ENCODE measurements at regions not wholly inside any gene's neighbourhood (a gene's known extent, or its start where the extent isn't known, plus 50 kb on each side); places are given as distances from the start of the nearest gene placed in this dataset.

DNA sequence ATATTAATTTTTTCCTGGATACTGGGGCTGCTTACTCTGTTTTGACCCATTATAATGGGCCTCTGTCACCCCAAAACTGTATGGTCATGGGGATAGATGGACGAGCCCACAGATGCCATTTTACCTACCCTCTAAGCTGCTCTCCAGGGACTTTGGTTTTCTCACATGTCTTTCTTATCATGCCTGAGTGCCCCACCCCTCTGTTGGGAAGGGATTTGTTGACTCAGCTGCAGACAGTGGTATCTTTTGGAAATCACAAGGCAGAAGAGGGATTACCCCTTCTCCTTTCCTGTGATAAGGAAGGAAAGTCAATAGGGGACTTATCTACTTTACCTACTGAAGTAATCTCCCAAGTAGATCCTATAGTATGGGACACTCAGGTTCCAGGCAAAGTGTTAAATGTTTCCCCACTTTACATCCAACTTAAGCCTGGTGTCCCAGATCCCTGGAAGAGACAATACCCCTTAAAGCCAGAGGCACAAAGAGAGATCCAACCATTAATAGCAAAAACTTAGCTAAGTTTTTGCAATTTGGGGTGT lies 182.7 kb downstream of the RNF152 start:
- no peaks in the 10 kb centered on the region for H3K27me3 ChIP-seq (ENCODE audit: control insufficient read depth, insufficient read depth, low read length)
- no peak for DNase-seq
- H3K4me3 ChIP-seq (ENCODE audit: insufficient read depth, low read depth, low read length): no peak overlapping the region

DNA sequence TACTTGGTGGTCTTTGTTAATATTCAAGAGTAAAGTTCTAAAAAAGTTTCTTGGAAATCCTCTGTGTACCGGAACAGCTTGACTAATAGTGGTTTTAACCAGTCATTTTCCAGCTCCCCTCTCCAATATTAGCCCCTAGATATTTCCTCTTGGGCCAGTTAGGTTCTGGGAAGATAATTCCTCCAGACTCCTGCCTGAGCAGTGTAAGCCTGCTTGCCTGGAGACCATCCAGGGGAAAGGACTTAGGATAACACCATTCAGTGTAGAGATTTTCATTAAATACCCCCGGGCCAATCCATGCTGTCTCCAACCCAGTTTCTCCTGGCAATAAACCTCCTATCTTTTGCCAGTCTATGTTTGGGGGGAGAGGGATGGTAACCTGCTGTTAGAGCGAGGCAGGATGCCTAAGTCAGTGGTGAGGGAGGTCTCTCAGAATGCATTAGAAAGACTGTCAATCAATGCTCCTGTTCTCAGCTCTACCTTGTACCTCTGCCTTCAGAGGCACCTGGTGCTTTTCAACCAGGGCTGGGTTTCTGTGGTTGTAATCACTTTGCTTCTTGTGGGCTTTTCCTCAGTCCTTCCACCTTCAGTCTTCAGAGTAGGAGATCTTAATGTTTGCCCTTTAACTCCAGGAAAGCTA lies 186.4 kb downstream of the RNF152 start:
- H3K36me3 ChIP-seq (replicated peaks; ENCODE audit: control insufficient read depth, insufficient read depth, low read length): no peaks in the 10 kb centered on the region
- no peaks in the 10 kb centered on the region for H3K27me3 ChIP-seq (ENCODE audit: control insufficient read depth, insufficient read depth, low read length)
- H3K4me3 ChIP-seq (ENCODE audit: insufficient read depth, low read depth, low read length): no peak overlapping the region
- DNase-seq: peak; percentile 13

More for the DNA sequence above, 182.7 kb downstream of the RNF152 start:
- H3K36me3 ChIP-seq (replicated peaks; ENCODE audit: control insufficient read depth, insufficient read depth, low read length): no peaks in the 10 kb centered on the region

DNA sequence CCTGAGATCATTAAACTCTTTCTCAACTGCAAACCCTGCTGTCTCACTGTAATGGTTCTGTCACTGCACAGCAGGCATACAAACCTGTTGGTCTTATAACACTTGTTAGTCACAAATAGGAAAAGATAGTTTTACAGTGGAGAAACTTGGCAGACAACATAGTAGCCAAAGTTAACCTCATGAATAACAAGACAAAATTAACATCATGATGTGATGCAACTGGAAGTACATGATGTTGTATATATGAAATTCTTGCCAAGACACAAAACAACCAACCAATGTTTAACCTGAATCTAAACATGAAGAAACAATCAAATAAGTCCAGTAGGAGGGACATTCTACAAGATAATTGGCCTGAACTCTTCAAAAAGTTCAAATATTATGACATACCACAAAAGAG lies 189.3 kb downstream of the RNF152 start:
- H3K36me3 ChIP-seq (replicated peaks; ENCODE audit: control insufficient read depth, insufficient read depth, low read length): no peaks in the 10 kb centered on the region
- H3K4me3 ChIP-seq (ENCODE audit: insufficient read depth, low read depth, low read length): no peak overlapping the region
- no peak for DNase-seq

DNA sequence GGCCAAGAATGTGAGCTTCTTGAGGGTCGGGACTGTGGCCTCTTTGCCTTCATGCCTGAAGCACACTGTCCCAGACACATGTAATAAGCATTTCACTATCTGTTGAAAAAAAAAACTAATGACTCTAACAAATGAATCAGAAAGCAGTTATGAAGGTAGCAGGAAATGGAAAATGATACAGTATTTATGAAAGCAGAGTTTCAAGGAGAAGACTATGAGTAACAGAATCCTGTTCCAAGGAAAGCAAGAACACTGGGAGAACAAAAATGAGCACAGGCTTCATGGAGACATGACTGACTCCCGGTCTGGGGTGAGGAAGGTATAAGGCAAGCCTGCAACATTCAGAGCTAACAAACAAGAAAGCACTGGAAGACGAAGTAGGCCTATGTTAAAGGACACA lies 190.8 kb downstream of the RNF152 start:
- Histone ChIP-seq H3K27me3 (ENCODE audit: control insufficient read depth, insufficient read depth, low read length) (no peaks in the 10 kb centered on the region), H3K36me3 (replicated peaks; ENCODE audit: control insufficient read depth, insufficient read depth, low read length) (no peaks in the 10 kb centered on the region), H3K4me3 (ENCODE audit: insufficient read depth, low read depth, low read length) (no peak overlapping the region)
- no peak for DNase-seq

More for the DNA sequence above, 189.3 kb downstream of the RNF152 start:
- no peaks in the 10 kb centered on the region for H3K27me3 ChIP-seq (ENCODE audit: control insufficient read depth, insufficient read depth, low read length)

DNA sequence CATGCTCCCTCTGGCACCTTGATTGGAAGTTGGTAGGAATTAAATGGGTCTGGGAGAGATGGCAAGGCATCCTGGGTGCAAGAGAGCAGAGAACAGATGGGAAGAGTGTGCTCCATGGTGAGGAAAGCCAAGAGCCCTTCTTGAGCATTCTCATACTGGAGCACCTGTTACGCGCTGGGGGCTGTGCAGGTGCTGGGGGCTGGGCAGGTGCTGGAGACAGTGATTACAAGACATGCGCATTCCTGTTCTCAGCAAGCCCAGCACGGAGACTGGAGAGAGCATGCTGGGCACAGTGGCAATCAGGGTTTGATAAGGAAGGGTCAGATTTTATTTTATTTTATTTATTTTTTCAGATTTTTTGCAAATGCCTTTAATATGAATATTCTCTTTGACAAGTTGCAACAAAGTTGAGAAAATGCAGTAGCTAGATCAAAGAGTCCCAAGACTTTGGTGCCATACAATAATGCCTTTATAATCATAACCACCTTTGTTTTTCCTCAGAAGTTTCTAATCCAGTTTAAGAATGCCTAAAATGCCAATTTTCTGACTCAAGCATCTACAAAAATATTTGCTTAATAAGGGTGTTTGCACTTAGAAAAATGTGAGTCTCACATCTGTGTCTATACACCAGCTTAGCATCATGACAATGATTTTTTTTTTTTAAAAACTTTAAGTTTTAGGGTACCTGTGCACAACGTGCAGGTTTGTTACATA lies 193.3 kb downstream of the RNF152 start:
- no peak for DNase-seq
- H3K36me3 ChIP-seq (replicated peaks; ENCODE audit: control insufficient read depth, insufficient read depth, low read length): no peaks in the 10 kb centered on the region
- H3K27me3 ChIP-seq (ENCODE audit: control insufficient read depth, insufficient read depth, low read length): no peaks in the 10 kb centered on the region
- H3K4me3 ChIP-seq (ENCODE audit: insufficient read depth, low read depth, low read length): no peak overlapping the region

DNA sequence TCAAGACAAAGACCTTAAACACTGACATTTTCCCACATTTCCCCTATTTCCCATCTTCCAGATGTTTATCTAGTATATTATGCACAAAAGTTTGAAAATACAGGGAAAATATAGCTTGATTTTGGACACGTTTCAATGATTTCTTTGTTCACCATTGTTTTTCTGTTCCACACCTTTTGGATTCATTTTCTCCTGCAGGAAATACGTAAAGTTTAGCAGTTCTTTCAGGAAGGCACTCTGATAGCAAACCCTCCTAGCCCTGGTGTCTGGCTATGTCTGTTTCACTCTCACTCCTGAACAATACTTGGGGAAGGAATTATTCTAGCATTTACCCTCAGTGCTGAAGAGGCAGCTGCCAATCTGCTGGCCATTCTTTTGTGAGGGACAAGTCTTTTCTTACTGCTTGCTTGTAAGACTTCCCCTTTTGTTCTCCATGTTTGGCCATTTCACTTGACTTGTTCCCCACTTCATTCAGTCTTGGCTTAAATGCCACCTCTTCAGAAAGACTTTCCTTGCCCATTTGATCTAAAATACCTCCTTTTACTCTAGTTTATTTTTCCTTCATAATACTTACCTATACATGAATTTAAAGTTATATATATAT lies 195.4 kb downstream of the RNF152 start:
- Histone ChIP-seq H3K36me3 (replicated peaks; ENCODE audit: control insufficient read depth, insufficient read depth, low read length) (no peaks in the 10 kb centered on the region), H3K27me3 (ENCODE audit: control insufficient read depth, insufficient read depth, low read length) (no peaks in the 10 kb centered on the region), H3K4me3 (ENCODE audit: insufficient read depth, low read depth, low read length) (no peak overlapping the region)
- DNase-seq: no peak

DNA sequence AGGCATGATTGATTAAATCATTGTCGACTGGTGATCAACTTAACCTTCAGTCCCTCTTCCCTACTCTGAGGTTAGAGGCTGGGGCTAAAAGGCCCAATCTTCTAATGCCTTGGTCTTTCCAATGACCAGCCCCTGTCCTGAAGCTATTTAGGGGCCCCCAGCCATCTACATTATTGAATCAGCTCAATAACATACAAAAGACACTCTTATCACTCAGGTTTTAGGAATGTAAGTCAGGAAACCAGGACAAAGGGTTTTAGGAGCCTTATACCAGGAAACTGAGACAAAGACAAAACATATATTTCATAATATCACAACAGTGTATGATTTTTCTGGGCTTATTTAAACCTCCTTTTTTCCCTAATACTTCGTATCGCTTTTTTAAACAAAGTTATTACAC lies 198.6 kb downstream of the RNF152 start:
- Histone ChIP-seq H3K4me3 (ENCODE audit: insufficient read depth, low read depth, low read length) (no peak overlapping the region), H3K27me3 (ENCODE audit: control insufficient read depth, insufficient read depth, low read length) (no peaks in the 10 kb centered on the region), H3K36me3 (replicated peaks; ENCODE audit: control insufficient read depth, insufficient read depth, low read length) (no peaks in the 10 kb centered on the region)
- DNase-seq: no peak

DNA sequence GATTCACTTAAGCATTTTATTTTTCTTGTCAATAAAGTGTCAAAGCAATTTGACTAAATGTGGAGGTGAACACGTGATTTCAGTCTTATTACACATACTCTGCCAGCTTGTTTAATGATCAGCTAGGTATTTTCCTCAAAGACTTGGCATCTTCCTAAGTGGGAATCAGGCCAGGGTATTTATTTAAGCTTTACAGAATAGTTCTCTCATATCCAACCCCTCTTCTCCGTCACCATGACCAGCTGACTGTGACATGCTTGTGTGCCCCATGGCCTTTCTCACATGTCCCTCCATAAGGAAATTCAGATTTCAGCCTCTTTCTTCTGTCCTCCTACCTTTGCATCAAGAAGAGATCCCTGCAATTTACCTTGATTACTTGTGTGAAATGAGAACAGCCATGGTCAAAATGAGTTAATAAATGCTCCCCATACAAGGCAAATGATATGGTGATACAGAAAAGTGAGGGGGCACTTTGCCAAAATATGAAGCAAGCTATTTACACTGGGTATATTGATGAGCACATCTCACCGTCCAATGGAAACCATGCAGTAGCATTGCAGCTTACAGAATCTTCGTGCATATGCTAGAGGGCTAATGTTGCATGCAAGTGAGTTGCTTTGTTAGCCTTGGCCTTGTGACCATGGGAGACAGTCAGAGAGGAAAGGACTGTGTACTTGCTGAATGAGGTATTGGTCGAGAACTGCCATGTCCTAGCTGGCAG lies 202.2 kb downstream of the RNF152 start:
- Histone ChIP-seq H3K36me3 (replicated peaks; ENCODE audit: control insufficient read depth, insufficient read depth, low read length) (no peaks in the 10 kb centered on the region), H3K27me3 (ENCODE audit: control insufficient read depth, insufficient read depth, low read length) (no peaks in the 10 kb centered on the region), H3K4me3 (ENCODE audit: insufficient read depth, low read depth, low read length) (no peak overlapping the region)
- DNase-seq: no peak

DNA sequence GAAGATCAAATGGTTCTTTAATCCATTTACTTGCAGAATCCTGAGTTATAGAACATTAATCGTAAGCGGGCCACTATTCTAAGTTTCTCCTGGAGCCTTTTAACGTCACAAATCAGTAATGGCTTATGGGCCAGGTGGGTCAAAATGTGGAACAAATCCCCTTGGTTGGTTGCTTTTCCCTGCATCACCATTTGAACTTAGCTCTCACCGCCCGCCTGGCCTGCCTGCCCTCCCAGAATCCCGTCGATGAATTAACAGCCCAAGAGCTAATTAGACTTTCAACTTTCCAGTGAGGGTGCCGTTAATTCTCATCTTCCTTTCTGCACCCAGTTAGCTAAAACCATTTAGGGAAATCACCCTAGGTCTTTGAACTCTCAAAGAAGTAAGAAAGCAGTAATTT lies 205.5 kb downstream of the RNF152 start:
- DNase-seq: no peak
- H3K36me3 ChIP-seq (replicated peaks; ENCODE audit: control insufficient read depth, insufficient read depth, low read length): no peaks in the 10 kb centered on the region
- H3K27me3 ChIP-seq (ENCODE audit: control insufficient read depth, insufficient read depth, low read length): no peaks in the 10 kb centered on the region
- H3K4me3 ChIP-seq (ENCODE audit: insufficient read depth, low read depth, low read length): no peak overlapping the region

DNA sequence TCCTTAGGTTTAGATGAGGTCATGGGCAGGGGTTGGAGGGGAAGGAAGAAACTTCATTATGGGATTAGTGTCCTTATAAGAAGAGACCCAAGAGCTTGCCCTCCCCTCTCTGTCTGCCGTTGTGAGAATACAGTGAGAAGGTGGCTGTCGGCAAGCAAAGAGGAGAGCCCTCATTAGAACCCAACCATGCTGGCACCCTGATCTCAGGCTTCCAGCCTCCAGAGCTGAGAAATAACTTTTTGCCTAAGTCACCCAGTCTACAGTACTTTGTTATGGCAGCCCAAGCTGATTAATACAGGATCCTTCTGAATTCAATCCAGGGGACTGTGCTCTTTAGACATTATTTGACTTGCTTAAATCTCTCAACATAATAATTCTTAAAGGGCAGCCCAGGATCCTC lies 209.0 kb downstream of the RNF152 start:
- DNase-seq: no peak
- H3K27me3 ChIP-seq (ENCODE audit: control insufficient read depth, insufficient read depth, low read length): no peaks in the 10 kb centered on the region
- no peaks in the 10 kb centered on the region for H3K36me3 ChIP-seq (replicated peaks; ENCODE audit: control insufficient read depth, insufficient read depth, low read length)
- no peak overlapping the region for H3K4me3 ChIP-seq (ENCODE audit: insufficient read depth, low read depth, low read length)

DNA sequence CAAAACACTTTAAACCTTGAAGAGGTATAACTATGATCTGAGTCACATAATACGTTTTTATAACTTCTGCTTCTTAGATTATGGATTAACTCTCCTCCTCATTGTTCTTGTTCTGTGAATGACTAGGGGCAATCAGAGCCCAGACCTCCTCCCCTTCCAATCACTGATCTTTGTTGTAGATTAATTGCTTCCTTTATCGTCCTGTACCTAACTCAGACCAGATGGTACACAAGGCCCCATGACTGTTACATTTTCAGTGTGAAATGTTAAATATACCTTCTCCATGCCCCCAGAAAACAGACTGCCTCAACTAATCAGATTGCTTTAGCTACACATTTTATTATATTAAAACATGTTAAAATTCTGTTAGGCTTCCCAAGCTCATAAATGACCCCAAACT lies 211.7 kb downstream of the RNF152 start:
- Histone ChIP-seq H3K36me3 (replicated peaks; ENCODE audit: control insufficient read depth, insufficient read depth, low read length) (no peaks in the 10 kb centered on the region), H3K27me3 (ENCODE audit: control insufficient read depth, insufficient read depth, low read length) (no peaks in the 10 kb centered on the region), H3K4me3 (ENCODE audit: insufficient read depth, low read depth, low read length) (no peak overlapping the region)
- no peak for DNase-seq

DNA sequence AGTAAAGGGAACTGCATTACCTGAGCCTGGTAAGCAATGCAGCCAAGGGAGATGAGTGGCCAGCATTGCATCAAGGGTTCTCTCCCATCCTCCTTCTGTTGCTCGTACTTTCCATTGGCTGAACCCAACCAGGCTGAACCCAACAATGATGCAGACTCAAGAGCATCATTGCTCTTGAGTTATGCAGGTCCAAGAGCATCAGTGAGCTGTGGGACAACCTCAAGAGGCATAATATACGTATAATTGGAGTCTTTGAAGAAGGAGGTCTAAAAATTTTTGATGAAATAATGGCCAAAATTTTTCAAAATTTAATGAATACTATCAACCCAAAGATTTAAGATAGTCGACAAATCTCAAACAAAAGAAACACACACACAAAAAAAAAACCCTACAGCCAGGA lies 213.0 kb downstream of the RNF152 start:
- Histone ChIP-seq H3K4me3 (ENCODE audit: insufficient read depth, low read depth, low read length) (no peak overlapping the region), H3K27me3 (ENCODE audit: control insufficient read depth, insufficient read depth, low read length) (no peaks in the 10 kb centered on the region), H3K36me3 (replicated peaks; ENCODE audit: control insufficient read depth, insufficient read depth, low read length) (no peaks in the 10 kb centered on the region)
- no peak for DNase-seq

DNA sequence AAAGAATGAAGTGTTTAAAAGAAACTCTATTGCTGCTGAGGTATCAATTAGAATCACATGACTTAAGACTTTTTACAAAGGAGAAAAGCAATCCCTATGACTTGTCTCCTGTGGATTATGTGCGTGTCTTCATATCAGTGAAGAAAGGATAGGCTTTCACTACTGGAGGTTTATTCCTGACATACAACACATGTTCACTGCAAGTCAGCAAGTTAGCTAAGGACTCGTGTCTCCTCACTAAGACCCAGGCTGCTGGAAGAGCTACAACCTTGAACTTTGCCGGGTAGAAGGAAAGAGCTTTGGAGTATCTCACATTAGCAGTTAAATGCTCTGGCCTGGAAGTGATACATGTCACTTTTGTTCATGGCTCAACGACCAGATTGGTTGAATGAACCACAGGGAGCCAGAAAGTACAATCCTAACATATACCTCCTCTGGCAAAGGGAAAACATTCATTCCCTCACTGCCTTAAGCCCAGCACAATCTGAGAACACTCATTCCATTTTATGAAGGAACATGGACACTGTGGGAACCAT lies 215.3 kb downstream of the RNF152 start:
- no peak for DNase-seq
- Histone ChIP-seq H3K36me3 (replicated peaks; ENCODE audit: control insufficient read depth, insufficient read depth, low read length) (no peaks in the 10 kb centered on the region), H3K27me3 (ENCODE audit: control insufficient read depth, insufficient read depth, low read length) (no peaks in the 10 kb centered on the region), H3K4me3 (ENCODE audit: insufficient read depth, low read depth, low read length) (no peak overlapping the region)

DNA sequence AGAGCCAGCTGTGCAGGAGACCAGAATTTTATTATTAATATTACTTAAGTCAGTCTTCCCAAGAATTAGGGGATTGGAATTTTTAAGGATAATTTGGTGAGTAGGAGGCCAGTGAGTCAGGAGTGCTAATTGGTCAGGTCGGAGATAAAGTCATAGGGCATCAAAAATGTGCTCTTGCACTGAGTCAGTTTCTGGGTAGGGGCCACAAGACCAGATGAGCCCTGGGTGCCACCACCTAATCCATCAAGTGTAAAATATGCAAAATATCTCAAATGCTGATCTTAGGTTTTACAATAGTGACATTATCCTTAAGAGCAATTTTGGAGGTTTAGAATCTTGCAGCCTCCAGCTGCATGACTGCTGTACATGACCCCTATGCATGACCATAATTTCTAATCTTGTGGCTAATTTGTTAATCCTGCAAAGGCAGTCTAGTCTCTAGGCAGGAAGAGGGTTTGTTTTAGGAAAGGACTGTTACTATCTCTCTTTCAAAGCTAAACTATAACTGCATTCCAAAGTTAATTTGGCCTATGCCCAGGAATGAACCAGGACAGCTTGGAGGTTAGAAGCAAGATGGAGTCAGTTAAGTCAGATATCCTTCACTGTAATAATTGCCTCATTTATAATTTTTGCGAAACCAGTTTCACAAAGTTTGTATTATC lies 215.9 kb downstream of the RNF152 start:
- Histone ChIP-seq H3K4me3 (ENCODE audit: insufficient read depth, low read depth, low read length) (no peak overlapping the region), H3K27me3 (ENCODE audit: control insufficient read depth, insufficient read depth, low read length) (no peaks in the 10 kb centered on the region), H3K36me3 (replicated peaks; ENCODE audit: control insufficient read depth, insufficient read depth, low read length) (no peaks in the 10 kb centered on the region)
- DNase-seq: no peak

All from H7 (cell line).